ENCODE measurements at regions not wholly inside any gene's neighbourhood (a gene's known extent, or its start where the extent isn't known, plus 50 kb on each side); places are given as distances from the start of the nearest gene placed in this dataset.
"Not testable (repeated sequence)": the region's sequence is repeated elsewhere in the genome, so short reads cannot be mapped to it uniquely, and the experiment has no call there.

DNA sequence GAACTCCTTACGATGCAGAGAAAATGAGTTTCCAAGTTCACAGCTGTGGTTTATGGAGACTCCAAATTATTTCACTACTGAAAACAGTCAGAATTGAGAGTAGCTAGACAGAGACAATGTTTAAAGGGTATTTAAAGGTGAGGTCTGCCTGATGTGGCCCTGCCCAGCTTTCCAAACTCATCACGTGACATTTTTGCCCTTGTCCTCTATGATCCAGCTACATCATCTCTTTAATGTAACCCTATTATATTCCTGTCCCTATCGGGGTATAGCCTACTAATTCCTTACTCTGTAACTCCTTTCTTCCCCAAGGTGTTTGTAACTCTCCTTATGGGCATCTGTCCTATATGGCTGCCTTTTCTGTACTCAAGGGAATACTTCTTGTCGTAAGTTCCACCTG is 297.2 kb downstream of the GRXCR1 start:
- no peak overlapping the region for H2AFZ ChIP-seq (ENCODE audit: insufficient read depth, low read length, poor library complexity)
- no peak overlapping the region for H3K4me2 ChIP-seq (ENCODE audit: low read length)
- H3K9ac ChIP-seq (ENCODE audit: low read length): no peak overlapping the region
- no peak overlapping the region for H3K23ac ChIP-seq (ENCODE audit: low read length)
- H3K27me3 ChIP-seq (ENCODE audit: insufficient read depth, low read length): no peaks in the 10 kb centered on the region
- H3K4me3 ChIP-seq (ENCODE audit: low read depth, low read length): no peak overlapping the region
- no peak overlapping the region for H2BK120ac ChIP-seq (ENCODE audit: insufficient read depth, low read length, poor library complexity)
- H3K79me2 ChIP-seq (ENCODE audit: control insufficient read depth, insufficient read depth, low read length, poor library complexity): no peaks in the 10 kb centered on the region
- WGBS (ENCODE audit: extremely low coverage, insufficient coverage, insufficient read length): no CpG with 5 or more reads among the region's 4 CpGs
- H3K14ac ChIP-seq (ENCODE audit: low read length): no peak overlapping the region
- H4K12ac ChIP-seq (ENCODE audit: low read depth, low read length): no peak overlapping the region
- H2BK5ac ChIP-seq (ENCODE audit: low read depth, low read length, poor library complexity): no peak overlapping the region
- no peak overlapping the region for H2BK12ac ChIP-seq (ENCODE audit: low read length)
- no peak overlapping the region for H2AK5ac ChIP-seq (ENCODE audit: low read length)
- no peaks in the 10 kb centered on the region for H3K36me3 ChIP-seq (ENCODE audit: control insufficient read depth in 1 of 2, insufficient read depth in 2 of 2, low read length in 2 of 2)
- no peak overlapping the region for H4K8ac ChIP-seq (ENCODE audit: low read depth, low read length)
- no peak overlapping the region for H3K27ac ChIP-seq (ENCODE audit: low read depth, low read length)
- no peaks in the 10 kb centered on the region for H3K4me1 ChIP-seq (ENCODE audit: control insufficient read depth in 1 of 2, insufficient read depth in 2 of 2, low read length in 2 of 2)
- H3K79me1 ChIP-seq (ENCODE audit: low read length): no peaks in the 10 kb centered on the region
- no peak overlapping the region for H3K18ac ChIP-seq (ENCODE audit: low read length)
- H3K9me3 ChIP-seq (ENCODE audit: insufficient read depth, low read depth, low read length): no peaks in the 10 kb centered on the region
- no peak overlapping the region for H4K91ac ChIP-seq (ENCODE audit: low read depth, low read length)
- H3K4ac ChIP-seq (ENCODE audit: low read depth, low read length): no peak overlapping the region
- no peak for DNase-seq

DNA sequence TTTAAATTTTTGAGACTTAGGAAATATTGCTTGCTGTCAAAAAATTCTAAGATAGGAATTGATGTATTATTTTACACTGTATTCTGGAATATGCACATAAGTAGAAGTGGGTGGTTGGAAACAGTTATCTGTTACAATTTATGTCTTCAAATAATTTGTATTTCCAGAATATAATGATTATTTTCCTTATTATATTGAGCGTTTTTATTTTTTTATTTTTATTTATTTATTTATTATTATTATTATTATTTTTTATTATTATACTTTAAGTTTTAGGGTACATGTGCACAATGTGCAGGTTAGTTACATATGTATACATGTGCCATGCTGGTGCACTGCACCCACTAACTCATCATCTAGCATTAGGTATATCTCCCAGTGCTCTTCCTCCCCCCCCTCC is 320.1 kb downstream of the GRXCR1 start:
- H2BK12ac ChIP-seq (ENCODE audit: low read length); H3K79me1 ChIP-seq (ENCODE audit: low read length); H2AK5ac ChIP-seq (ENCODE audit: low read length); H3K18ac ChIP-seq (ENCODE audit: low read length); H3K79me2 ChIP-seq (ENCODE audit: control insufficient read depth, insufficient read depth, low read length, poor library complexity); H4K91ac ChIP-seq (ENCODE audit: low read depth, low read length); H3K23ac ChIP-seq (ENCODE audit: low read length); H3K9ac ChIP-seq (ENCODE audit: low read length); H3K4me3 ChIP-seq (ENCODE audit: low read depth, low read length); H2AFZ ChIP-seq (ENCODE audit: insufficient read depth, low read length, poor library complexity); H3K36me3 ChIP-seq (ENCODE audit: control insufficient read depth in 1 of 2, insufficient read depth in 2 of 2, low read length in 2 of 2); H4K12ac ChIP-seq (ENCODE audit: low read depth, low read length); H3K27me3 ChIP-seq (ENCODE audit: insufficient read depth, low read length); H3K4ac ChIP-seq (ENCODE audit: low read depth, low read length); H3K4me1 ChIP-seq (ENCODE audit: control insufficient read depth in 1 of 2, insufficient read depth in 2 of 2, low read length in 2 of 2); DNase-seq; H3K27ac ChIP-seq (ENCODE audit: low read depth, low read length); H2BK120ac ChIP-seq (ENCODE audit: insufficient read depth, low read length, poor library complexity); H3K9me3 ChIP-seq (ENCODE audit: insufficient read depth, low read depth, low read length); H4K8ac ChIP-seq (ENCODE audit: low read depth, low read length); H2BK5ac ChIP-seq (ENCODE audit: low read depth, low read length, poor library complexity); H3K4me2 ChIP-seq (ENCODE audit: low read length); H3K14ac ChIP-seq (ENCODE audit: low read length): not testable (repeated sequence)
- WGBS (ENCODE audit: extremely low coverage, insufficient coverage, insufficient read length): no CpG with 5 or more reads among the region's 1 CpG

DNA sequence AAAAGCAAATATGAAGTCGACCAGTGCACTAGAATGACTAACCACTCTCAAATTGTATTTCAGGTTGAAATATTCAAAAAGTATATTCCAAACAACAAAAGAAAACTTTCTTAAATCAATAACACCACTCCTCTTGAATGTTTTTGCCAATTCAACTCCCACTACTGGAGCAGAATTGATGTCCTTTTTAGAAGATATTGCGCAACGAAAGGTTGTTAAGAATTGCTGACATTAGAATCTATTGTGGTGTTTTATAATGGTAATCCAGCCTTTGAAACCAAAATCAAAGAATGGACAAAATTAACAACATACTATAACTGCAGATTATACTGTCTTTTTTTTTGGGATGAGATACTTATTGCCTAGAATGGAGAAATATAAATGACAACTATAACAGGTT is 331.3 kb downstream of the GRXCR1 start:
- no peaks in the 10 kb centered on the region for H3K27me3 ChIP-seq (ENCODE audit: insufficient read depth, low read length)
- H4K12ac ChIP-seq (ENCODE audit: low read depth, low read length): no peak overlapping the region
- H3K79me1 ChIP-seq (ENCODE audit: low read length): no peaks in the 10 kb centered on the region
- H3K23ac ChIP-seq (ENCODE audit: low read length): no peak overlapping the region
- no peak overlapping the region for H3K4ac ChIP-seq (ENCODE audit: low read depth, low read length)
- H2AFZ ChIP-seq (ENCODE audit: insufficient read depth, low read length, poor library complexity): no peak overlapping the region
- no peak overlapping the region for H3K9ac ChIP-seq (ENCODE audit: low read length)
- no peak overlapping the region for H4K8ac ChIP-seq (ENCODE audit: low read depth, low read length)
- H3K4me1 ChIP-seq (ENCODE audit: control insufficient read depth in 1 of 2, insufficient read depth in 2 of 2, low read length in 2 of 2): no peaks in the 10 kb centered on the region
- H3K27ac ChIP-seq (ENCODE audit: low read depth, low read length): no peak overlapping the region
- no peak overlapping the region for H2BK12ac ChIP-seq (ENCODE audit: low read length)
- H2BK5ac ChIP-seq (ENCODE audit: low read depth, low read length, poor library complexity): no peak overlapping the region
- H3K18ac ChIP-seq (ENCODE audit: low read length): no peak overlapping the region
- no CpG with 5 or more reads among the region's 3 CpGs for WGBS (ENCODE audit: extremely low coverage, insufficient coverage, insufficient read length)
- no peak overlapping the region for H3K4me2 ChIP-seq (ENCODE audit: low read length)
- no peaks in the 10 kb centered on the region for H3K36me3 ChIP-seq (ENCODE audit: control insufficient read depth in 1 of 2, insufficient read depth in 2 of 2, low read length in 2 of 2)
- no peak overlapping the region for H2BK120ac ChIP-seq (ENCODE audit: insufficient read depth, low read length, poor library complexity)
- no peak overlapping the region for H3K4me3 ChIP-seq (ENCODE audit: low read depth, low read length)
- no peaks in the 10 kb centered on the region for H3K9me3 ChIP-seq (ENCODE audit: insufficient read depth, low read depth, low read length)
- no peak overlapping the region for H2AK5ac ChIP-seq (ENCODE audit: low read length)
- no peak for DNase-seq
- H3K14ac ChIP-seq (ENCODE audit: low read length): no peak overlapping the region
- no peaks in the 10 kb centered on the region for H3K79me2 ChIP-seq (ENCODE audit: control insufficient read depth, insufficient read depth, low read length, poor library complexity)
- no peak overlapping the region for H4K91ac ChIP-seq (ENCODE audit: low read depth, low read length)

DNA sequence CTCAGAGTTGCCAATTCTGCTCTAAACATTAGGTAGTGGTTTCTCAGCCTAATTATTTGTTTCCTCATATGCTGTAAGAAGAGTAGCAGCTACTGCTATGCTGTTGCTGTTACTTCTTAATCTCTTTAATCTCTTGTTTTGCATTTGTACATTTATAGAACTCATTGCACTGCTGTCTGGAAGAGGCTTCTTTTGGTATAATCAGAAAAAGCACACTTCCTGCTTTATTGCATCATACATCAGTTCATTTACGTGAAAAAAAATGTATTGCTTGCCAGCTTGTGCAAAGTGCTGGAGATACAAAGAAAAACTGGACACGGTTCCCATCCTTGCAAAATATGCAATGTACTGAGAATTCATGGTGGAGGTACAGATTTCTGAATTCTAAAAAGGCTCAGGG is 332.0 kb downstream of the GRXCR1 start:
- Histone ChIP-seq H3K27me3 (ENCODE audit: insufficient read depth, low read length) (no peaks in the 10 kb centered on the region), H2AFZ (ENCODE audit: insufficient read depth, low read length, poor library complexity) (no peak overlapping the region), H3K18ac (ENCODE audit: low read length) (no peak overlapping the region), H4K12ac (ENCODE audit: low read depth, low read length) (no peak overlapping the region), H2BK120ac (ENCODE audit: insufficient read depth, low read length, poor library complexity) (no peak overlapping the region), H4K91ac (ENCODE audit: low read depth, low read length) (no peak overlapping the region), H3K9me3 (ENCODE audit: insufficient read depth, low read depth, low read length) (no peaks in the 10 kb centered on the region), H2AK5ac (ENCODE audit: low read length) (no peak overlapping the region), H3K4me2 (ENCODE audit: low read length) (no peak overlapping the region), H3K79me2 (ENCODE audit: control insufficient read depth, insufficient read depth, low read length, poor library complexity) (no peaks in the 10 kb centered on the region), H2BK12ac (ENCODE audit: low read length) (no peak overlapping the region), H2BK5ac (ENCODE audit: low read depth, low read length, poor library complexity) (no peak overlapping the region), H3K14ac (ENCODE audit: low read length) (no peak overlapping the region), H3K9ac (ENCODE audit: low read length) (no peak overlapping the region), H3K4me1 (ENCODE audit: control insufficient read depth in 1 of 2, insufficient read depth in 2 of 2, low read length in 2 of 2) (no peaks in the 10 kb centered on the region), H3K4ac (ENCODE audit: low read depth, low read length) (no peak overlapping the region), H3K36me3 (ENCODE audit: control insufficient read depth in 1 of 2, insufficient read depth in 2 of 2, low read length in 2 of 2) (no peaks in the 10 kb centered on the region), H3K23ac (ENCODE audit: low read length) (no peak overlapping the region), H3K79me1 (ENCODE audit: low read length) (no peaks in the 10 kb centered on the region), H4K8ac (ENCODE audit: low read depth, low read length) (no peak overlapping the region), H3K4me3 (ENCODE audit: low read depth, low read length) (no peak overlapping the region), H3K27ac (ENCODE audit: low read depth, low read length) (no peak overlapping the region)
- DNase-seq: no peak
- no CpG with 5 or more reads among the region's 2 CpGs for WGBS (ENCODE audit: extremely low coverage, insufficient coverage, insufficient read length)

Measured in trophoblast cell (in vitro differentiated cells and primary cell).